ENCODE measurements at regions not wholly inside any gene's neighbourhood (a gene's known extent, or its start where the extent isn't known, plus 50 kb on each side); places are given as distances from the start of the nearest gene placed in this dataset.

DNA sequence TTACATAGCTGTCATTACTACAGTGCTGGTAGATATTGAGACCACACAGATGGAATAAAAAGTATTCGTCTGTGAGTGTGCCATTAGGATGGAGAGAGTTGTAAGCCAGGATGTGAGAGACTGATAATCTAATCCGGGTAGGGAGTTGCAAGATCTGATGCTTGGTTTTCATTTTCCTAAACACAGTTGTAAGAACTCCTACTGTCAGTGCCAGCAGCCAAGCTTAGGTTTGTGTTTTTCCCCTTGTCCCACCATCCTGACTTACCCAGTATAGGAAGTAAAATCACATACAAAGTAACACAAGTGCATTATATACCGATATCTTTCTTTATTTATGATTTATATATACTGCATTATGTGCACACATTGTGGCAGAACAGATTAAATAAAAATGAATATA is 726.4 kb upstream of the PCDH20 start:
- H3K4me1 Mint-ChIP-seq (ENCODE audit: low read depth): no peaks in the 10 kb centered on the region
- DNase-seq: no peak
- no peaks in the 10 kb centered on the region for H3K27me3 Mint-ChIP-seq (ENCODE audit: insufficient read depth)
- H3K4me3 Mint-ChIP-seq: no peak overlapping the region
- peaks cover 59% of the 10 kb centered on the region for H3K9me3 Mint-ChIP-seq
- no peak for TF ChIP-seq CTCF (IDR thresholded peaks at IDR 0.05)
- H3K27ac Mint-ChIP-seq: no peak overlapping the region
- H3K36me3 Mint-ChIP-seq (ENCODE audit: low read depth): no peaks in the 10 kb centered on the region; the same call in 1 of the 2 replicates

DNA sequence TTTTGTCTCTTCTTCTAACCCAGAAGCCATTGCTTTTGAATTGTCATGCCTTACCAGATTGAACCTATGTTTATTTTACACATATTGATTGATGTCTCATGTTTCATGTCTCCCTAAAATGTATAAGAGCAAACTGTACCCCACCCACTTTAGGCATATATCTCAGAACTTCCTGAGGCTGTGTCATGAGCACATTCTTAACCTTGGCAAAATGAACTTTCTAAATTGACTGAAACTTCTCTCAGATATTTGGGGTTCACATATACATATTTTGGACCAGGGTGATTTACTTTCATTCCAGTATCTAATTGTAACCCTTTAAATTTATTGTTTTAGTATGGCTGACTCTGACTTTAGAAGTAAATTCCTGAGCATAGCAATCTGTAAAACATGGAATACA is 723.9 kb upstream of the PCDH20 start:
- no peak for DNase-seq
- no peak overlapping the region for H3K27ac Mint-ChIP-seq
- TF ChIP-seq CTCF (IDR thresholded peaks at IDR 0.05): no peak
- no peaks in the 10 kb centered on the region; the same call in 1 of the 2 replicates for H3K36me3 Mint-ChIP-seq (ENCODE audit: low read depth)
- no peaks in the 10 kb centered on the region for H3K27me3 Mint-ChIP-seq (ENCODE audit: insufficient read depth)
- H3K4me3 Mint-ChIP-seq: no peak overlapping the region
- peaks cover 46% of the 10 kb centered on the region for H3K9me3 Mint-ChIP-seq
- H3K4me1 Mint-ChIP-seq (ENCODE audit: low read depth): no peaks in the 10 kb centered on the region

DNA sequence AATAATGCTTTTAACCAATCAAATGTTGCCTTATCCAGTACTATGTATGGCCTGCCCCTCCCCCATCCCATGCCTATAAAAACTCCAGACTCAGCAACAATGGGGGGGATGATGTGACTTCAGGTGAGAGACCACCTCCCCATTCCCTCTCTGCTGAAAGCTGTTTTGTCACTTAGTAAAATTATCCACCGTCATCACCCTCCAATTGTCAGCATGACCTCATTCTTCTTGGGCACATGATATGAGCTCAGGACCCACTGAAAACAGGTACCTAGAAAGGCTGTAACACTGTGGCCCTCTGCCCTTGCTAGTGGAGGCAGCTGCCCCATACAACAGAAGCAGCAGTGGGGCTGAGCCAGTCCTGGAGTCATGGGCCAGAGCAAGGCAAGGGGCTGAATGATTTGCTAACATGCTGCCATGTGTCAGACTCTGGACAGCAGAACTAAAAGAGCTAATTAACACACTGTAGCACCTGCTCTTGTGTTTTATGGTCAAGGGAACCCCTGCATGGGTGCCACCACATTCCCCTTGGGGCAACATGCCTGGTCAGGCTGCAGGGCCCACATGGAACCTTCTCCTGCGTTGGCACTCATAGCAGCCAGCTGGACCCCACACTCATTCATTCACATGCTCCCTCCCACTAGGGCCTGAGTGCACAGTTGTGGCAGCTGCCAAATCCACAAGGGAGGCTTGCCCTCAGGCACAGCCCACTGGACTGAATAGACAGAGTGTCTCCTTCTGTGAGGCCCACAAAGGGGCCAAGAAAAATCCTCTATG is 722.2 kb upstream of the PCDH20 start:
- no peak for DNase-seq
- no peak for TF ChIP-seq CTCF (IDR thresholded peaks at IDR 0.05)
- Mint-ChIP-seq H3K9me3 (peaks cover 45% of the 10 kb centered on the region), H3K27ac (no peak overlapping the region), H3K36me3 (ENCODE audit: low read depth) (no peaks in the 10 kb centered on the region), H3K27me3 (ENCODE audit: insufficient read depth) (no peaks in the 10 kb centered on the region), H3K4me1 (ENCODE audit: low read depth) (no peaks in the 10 kb centered on the region), H3K4me3 (no peak overlapping the region)

- peaks cover 38% of the 10 kb centered on the region for H3K9me3 Mint-ChIP-seq
- no peak for DNase-seq
- no peaks in the 10 kb centered on the region for H3K27me3 Mint-ChIP-seq (ENCODE audit: insufficient read depth)
- TF ChIP-seq CTCF (IDR thresholded peaks at IDR 0.05): no peak
- no peaks in the 10 kb centered on the region for H3K36me3 Mint-ChIP-seq (ENCODE audit: low read depth)
- H3K4me3 Mint-ChIP-seq: no peak overlapping the region
- H3K27ac Mint-ChIP-seq: no peak overlapping the region
- no peaks in the 10 kb centered on the region for H3K4me1 Mint-ChIP-seq (ENCODE audit: low read depth)
Measured at GRCh38 chr13:62131604-62132003, 716.0 kb upstream of the PCDH20 start.

GRCh38 chr13:62130062-62130970 is 714.7 kb upstream of the PCDH20 start:
- H3K4me3 Mint-ChIP-seq: no peak overlapping the region
- DNase-seq: no peak
- no peaks in the 10 kb centered on the region for H3K36me3 Mint-ChIP-seq (ENCODE audit: low read depth)
- no peaks in the 10 kb centered on the region for H3K4me1 Mint-ChIP-seq (ENCODE audit: low read depth)
- no peak overlapping the region for H3K27ac Mint-ChIP-seq
- no peak for TF ChIP-seq CTCF (IDR thresholded peaks at IDR 0.05)
- H3K9me3 Mint-ChIP-seq: peaks cover 35% of the 10 kb centered on the region
- no peaks in the 10 kb centered on the region for H3K27me3 Mint-ChIP-seq (ENCODE audit: insufficient read depth)
